NCI-H2227 (cell line): ENCODE measurements at regions not wholly inside any gene's neighbourhood (a gene's known extent, or its start where the extent isn't known, plus 50 kb on each side); places are given as distances from the start of the nearest gene placed in this dataset.
"Not testable (repeated sequence)": the region's sequence is repeated elsewhere in the genome, so short reads cannot be mapped to it uniquely, and the experiment has no call there.

Experiments used
- DNase-seq: peaks from one replicate; lab custom pipeline; 2025; ENCODE audit not compliant: unreplicated experiment; lab: John Stamatoyannopoulos, UW

DNA sequence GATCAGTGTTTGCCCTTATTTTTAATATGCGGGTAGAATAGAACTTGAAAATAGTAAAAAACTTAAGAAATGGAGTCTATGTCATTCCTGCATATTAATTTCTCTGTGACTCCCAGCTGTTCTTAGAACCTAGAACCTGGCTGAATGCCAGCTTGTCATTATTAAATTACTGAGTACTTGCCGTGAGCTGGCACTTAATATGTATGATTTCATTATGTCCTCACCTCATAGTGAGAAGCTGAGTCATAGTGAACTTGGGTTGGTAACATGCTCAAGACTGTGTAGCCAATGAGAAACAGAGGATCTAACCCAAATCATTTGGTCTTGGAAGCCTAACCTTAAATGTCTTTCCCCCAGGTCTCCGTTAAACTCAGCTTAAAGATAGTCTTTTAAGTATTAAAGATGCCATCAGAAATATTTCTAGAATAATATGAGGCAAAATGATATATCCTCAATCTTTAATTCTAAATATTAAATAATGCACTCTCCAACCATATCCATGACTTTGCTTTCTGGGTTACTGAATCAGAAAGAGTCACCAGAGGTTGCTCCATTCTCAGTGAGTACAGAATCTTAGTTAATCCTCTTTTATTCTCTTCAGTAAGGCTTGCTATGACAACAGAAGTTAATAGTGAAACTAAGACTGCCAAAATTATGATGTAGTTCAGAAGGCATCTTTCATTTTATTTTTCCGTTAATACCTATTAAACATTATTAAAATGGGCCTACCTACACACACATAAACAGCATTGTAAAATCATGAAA is 58.6 kb upstream of the TLL1 start:
- no peak for DNase-seq

DNA sequence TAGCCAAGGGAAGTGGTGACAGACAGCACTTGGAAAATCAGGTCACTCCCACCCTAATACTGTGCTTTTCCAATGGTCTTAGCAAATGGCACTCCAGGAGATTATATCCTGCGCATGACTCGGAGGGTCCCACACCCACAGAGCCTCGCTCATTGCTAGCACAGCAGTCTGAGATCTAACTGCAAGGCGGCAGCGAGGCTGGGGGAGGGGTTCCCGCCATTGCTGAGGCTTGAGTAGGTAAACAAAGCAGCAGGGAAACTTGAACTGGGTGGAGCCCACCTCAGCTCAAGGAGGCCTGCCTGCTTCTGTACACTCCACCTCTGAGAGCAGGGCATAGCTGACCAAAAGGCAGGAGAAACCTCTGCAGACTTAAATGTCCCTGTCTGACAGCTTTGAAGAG is 53.9 kb upstream of the TLL1 start:
- not testable (repeated sequence) for DNase-seq
